Activated T-helper 2 cell treated with anti-CD3 and anti-CD28 coated beads, Interferon-gamma antibody, Interleukin-2, Interleukin-4, amounts not matched to agents 10 μg/mL and 5 μg/mL and 100 μg/mL, durations not matched to agents 14 hours and 24 hours and 36 hours (primary cell): ENCODE measurements at regions not wholly inside any gene's neighbourhood (a gene's known extent, or its start where the extent isn't known, plus 50 kb on each side); places are given as distances from the start of the nearest gene placed in this dataset.
"Not testable (repeated sequence)": the region's sequence is repeated elsewhere in the genome, so short reads cannot be mapped to it uniquely, and the experiment has no call there.

Experiments used
- DNase-seq: peaks from one replicate; pipeline ENCODE4 v3.0.0; 2021; ENCODE audit warnings: low spot score
- H3K27ac Mint-ChIP-seq: one replicate; pipeline ENCODE4 v1.8.0; 2021; ENCODE audit warnings: mixed read lengths
- H3K27me3 Mint-ChIP-seq: one replicate; pipeline ENCODE4 v1.8.0; 2021; ENCODE audit warnings: low read depth, mixed read lengths
- H3K36me3 Mint-ChIP-seq: one replicate; pipeline ENCODE4 v1.8.0; 2021; ENCODE audit warnings: low read depth, mixed read lengths
- H3K4me1 Mint-ChIP-seq: one replicate; pipeline ENCODE4 v1.8.0; 2021; ENCODE audit warnings: low read depth, mixed read lengths
- H3K4me3 Mint-ChIP-seq: one replicate; pipeline ENCODE4 v1.8.0; 2021; ENCODE audit warnings: low read depth, mild to moderate bottlenecking, moderate library complexity, mixed read lengths
- H3K9me3 Mint-ChIP-seq: one replicate; pipeline ENCODE4 v1.8.0; 2021; ENCODE audit warnings: mixed read lengths
- intact Hi-C: fragments of 100-400 bp; cut with micrococcal nuclease; formaldehyde crosslinking; loops from one replicate; pipeline ENCODE4 v1.15.1; 2023

GRCh38 chr2:63700271-63700670, 111.5 kb downstream of the MDH1 start:
- no peaks in the 10 kb centered on the region for H3K9me3 Mint-ChIP-seq
- no peaks in the 10 kb centered on the region for H3K4me1 Mint-ChIP-seq
- H3K27me3 Mint-ChIP-seq, result peaks cover 10% of the 10 kb centered on the region
- intact Hi-C loops, result no loop called here
- no peaks in the 10 kb centered on the region for H3K36me3 Mint-ChIP-seq
- H3K27ac Mint-ChIP-seq, result no peak overlapping the region
- no peak for DNase-seq
- no peak overlapping the region for H3K4me3 Mint-ChIP-seq

DNA sequence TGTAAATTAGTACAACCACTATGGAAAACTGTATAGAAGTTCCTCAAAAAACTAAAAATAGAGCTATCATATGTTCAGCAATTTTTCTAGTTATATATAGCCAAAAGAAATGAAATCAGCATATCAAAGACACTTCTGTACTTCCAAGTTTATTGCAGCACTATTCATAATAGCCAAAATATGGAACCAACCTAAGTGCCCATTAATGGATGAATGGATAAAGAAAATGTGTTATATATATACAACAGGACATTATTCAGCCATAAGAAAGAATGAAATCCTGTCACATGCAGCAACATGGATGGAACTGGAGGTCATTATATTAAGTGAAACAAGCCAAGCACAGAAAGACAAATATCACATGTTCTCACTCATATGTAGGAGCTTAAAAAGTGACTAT, 112.6 kb downstream of the MDH1 start:
- Mint-ChIP-seq H3K36me3 (no peaks in the 10 kb centered on the region), H3K27ac (no peak overlapping the region), H3K4me3 (no peak overlapping the region)

DNA sequence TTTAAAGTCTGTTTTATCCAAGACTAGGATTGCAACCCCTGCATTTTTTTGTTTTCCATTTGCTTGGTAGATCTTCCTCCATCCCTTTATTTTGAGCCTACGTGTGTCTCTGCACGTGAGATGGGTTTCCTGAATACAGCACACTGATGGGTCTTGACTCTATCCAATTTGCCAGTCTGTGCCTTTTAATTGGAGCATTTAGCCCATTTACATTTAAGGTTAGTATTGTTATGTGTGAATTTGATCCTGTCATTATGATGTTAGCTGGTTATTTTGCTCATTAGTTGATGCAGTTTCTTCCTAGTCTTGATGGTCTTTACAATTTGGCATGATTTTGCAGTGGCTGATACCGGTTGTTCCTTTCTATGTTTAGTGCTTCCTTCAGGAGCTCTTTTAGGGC, 117.3 kb downstream of the MDH1 start:
- H3K9me3 Mint-ChIP-seq, H3K4me1 Mint-ChIP-seq, DNase-seq, H3K27ac Mint-ChIP-seq, intact Hi-C loops, H3K36me3 Mint-ChIP-seq, H3K4me3 Mint-ChIP-seq, H3K27me3 Mint-ChIP-seq: not testable (repeated sequence)

More for the DNA sequence above, 112.6 kb downstream of the MDH1 start:
- H3K27me3 Mint-ChIP-seq, result peaks cover 11% of the 10 kb centered on the region
- intact Hi-C loops, result no loop called here
- DNase-seq, result no peak
- no peaks in the 10 kb centered on the region for H3K9me3 Mint-ChIP-seq
- H3K4me1 Mint-ChIP-seq, result no peaks in the 10 kb centered on the region

- H3K4me1 Mint-ChIP-seq, result no peaks in the 10 kb centered on the region
Observed at GRCh38 chr2:63710732-63711131, 122.0 kb downstream of the MDH1 start.

GRCh38 chr2:63712748-63713147, 124.0 kb downstream of the MDH1 start:
- H3K4me3 Mint-ChIP-seq, result no peak overlapping the region
- H3K27ac Mint-ChIP-seq, result no peak overlapping the region
- H3K9me3 Mint-ChIP-seq, result no peaks in the 10 kb centered on the region
- H3K36me3 Mint-ChIP-seq, result no peaks in the 10 kb centered on the region
- no peaks in the 10 kb centered on the region for H3K4me1 Mint-ChIP-seq
- intact Hi-C loops, result no loop called here
- peaks cover 9% of the 10 kb centered on the region for H3K27me3 Mint-ChIP-seq
- no peak for DNase-seq

More at GRCh38 chr2:63710732-63711131, 122.0 kb downstream of the MDH1 start:
- Mint-ChIP-seq H3K36me3 (no peaks in the 10 kb centered on the region), H3K27ac (no peak overlapping the region), H3K27me3 (peaks cover 5% of the 10 kb centered on the region), H3K9me3 (no peaks in the 10 kb centered on the region), H3K4me3 (no peak overlapping the region)
- intact Hi-C loops, result no loop called here
- no peak for DNase-seq

DNA sequence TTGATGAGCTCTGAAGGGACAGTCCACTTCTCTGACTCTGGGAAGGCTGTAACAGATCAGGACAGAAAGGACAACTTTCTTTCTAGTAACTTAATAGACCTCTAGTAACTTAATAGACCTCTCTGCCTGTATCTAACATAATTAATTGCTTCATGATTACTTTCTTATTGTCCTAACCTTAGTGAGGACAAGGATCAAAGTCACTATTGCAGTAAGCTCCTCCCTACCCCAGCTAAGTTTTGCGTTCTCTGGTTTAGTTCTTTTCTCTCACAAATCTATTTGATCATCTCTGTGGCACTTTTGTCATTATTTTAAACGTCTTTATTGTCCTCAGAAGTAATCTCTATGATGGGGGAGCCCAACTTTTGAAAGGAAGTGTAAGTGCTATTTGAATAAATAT, 125.5 kb upstream of the UGP2 start:
- H3K4me1 Mint-ChIP-seq, result no peaks in the 10 kb centered on the region
- H3K27ac Mint-ChIP-seq, result no peak overlapping the region
- H3K9me3 Mint-ChIP-seq, result no peaks in the 10 kb centered on the region
- H3K27me3 Mint-ChIP-seq, result peaks cover 12% of the 10 kb centered on the region
- no peak for DNase-seq
- intact Hi-C loops, result no loop called here
- H3K36me3 Mint-ChIP-seq, result no peaks in the 10 kb centered on the region
- no peak overlapping the region for H3K4me3 Mint-ChIP-seq

DNA sequence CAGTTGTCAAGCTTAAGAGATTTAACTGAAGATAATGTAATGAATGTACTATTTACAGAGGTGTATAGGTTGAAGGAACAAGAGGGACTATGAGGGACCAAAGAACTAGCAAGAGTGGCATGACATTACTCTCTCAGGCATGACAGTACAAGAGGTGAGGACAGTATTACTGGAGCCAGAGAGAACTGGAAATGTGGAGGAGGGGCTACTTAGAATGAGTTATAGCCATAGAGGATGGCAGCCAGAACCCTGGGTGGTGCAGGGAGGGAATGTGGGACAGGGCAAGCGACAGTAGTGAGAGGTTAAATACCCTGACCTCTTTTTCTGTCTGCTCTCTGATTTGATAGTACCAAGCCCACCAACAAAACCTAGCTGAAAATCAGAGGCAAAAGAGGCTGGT, 122.6 kb upstream of the UGP2 start:
- no peaks in the 10 kb centered on the region for H3K4me1 Mint-ChIP-seq
- intact Hi-C loops, result no loop called here
- no peaks in the 10 kb centered on the region for H3K36me3 Mint-ChIP-seq
- H3K27ac Mint-ChIP-seq, result no peak overlapping the region
- peaks cover 4% of the 10 kb centered on the region for H3K9me3 Mint-ChIP-seq
- peaks cover 8% of the 10 kb centered on the region for H3K27me3 Mint-ChIP-seq
- DNase-seq, result no peak
- H3K4me3 Mint-ChIP-seq, result no peak overlapping the region

DNA sequence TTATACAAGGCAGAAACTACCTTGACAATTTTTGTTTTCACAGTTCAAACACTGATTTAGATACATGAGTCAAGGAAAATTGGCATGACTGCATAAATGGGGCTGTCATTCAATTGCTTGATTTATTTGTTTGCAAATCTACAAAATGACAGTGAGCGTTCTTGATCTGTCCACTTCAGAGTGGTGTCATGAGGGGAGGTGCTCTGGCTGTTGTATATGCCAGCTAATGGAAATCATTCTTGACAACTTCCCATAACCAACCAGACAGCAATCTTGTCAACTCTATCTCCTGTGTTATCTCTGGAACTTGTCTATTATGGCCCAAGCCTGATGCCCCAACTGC, 120.6 kb upstream of the UGP2 start:
- Mint-ChIP-seq H3K27ac (no peak overlapping the region), H3K4me1 (no peaks in the 10 kb centered on the region), H3K27me3 (peaks cover 8% of the 10 kb centered on the region), H3K36me3 (no peaks in the 10 kb centered on the region), H3K4me3 (no peak overlapping the region), H3K9me3 (peaks cover 4% of the 10 kb centered on the region)
- intact Hi-C loops, result no loop called here
- no peak for DNase-seq

DNA sequence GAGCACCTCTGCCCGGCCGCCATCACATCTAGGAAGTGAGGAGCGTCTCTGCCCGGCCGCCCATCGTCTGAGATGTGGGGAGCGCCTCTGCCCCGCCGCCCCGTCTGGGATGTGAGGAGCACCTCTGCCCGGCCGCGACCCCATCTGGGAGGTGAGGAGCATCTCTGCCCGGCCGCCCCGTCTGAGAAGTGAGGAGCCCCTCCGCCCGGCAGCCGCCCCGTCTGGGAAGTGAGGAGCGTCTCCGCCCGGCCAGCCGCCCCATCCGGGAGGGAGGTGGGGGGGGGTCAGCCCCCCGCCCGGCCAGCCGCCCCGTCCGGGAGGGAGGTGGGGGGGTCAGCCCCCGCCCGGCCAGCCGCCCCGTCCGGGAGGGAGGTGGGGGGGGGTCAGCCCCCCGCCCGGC, 119.4 kb upstream of the UGP2 start:
- H3K9me3 Mint-ChIP-seq, intact Hi-C loops, H3K27ac Mint-ChIP-seq, H3K36me3 Mint-ChIP-seq, H3K4me1 Mint-ChIP-seq, DNase-seq, H3K4me3 Mint-ChIP-seq: not testable (repeated sequence)
- peaks cover 11% of the 10 kb centered on the region for H3K27me3 Mint-ChIP-seq

- Mint-ChIP-seq H3K4me3 (no peak overlapping the region), H3K9me3 (peaks cover 4% of the 10 kb centered on the region), H3K4me1 (no peaks in the 10 kb centered on the region), H3K36me3 (no peaks in the 10 kb centered on the region), H3K27me3 (peaks cover 10% of the 10 kb centered on the region), H3K27ac (no peak overlapping the region)
- no peak for DNase-seq
- intact Hi-C loops, result no loop called here
Observed at GRCh38 chr2:63723709-63724108, 118.0 kb upstream of the UGP2 start.

GRCh38 chr2:63725212-63725611, 116.5 kb upstream of the UGP2 start:
- H3K9me3 Mint-ChIP-seq, H3K27ac Mint-ChIP-seq, H3K4me1 Mint-ChIP-seq, H3K36me3 Mint-ChIP-seq, H3K4me3 Mint-ChIP-seq, DNase-seq, intact Hi-C loops: not testable (repeated sequence)
- H3K27me3 Mint-ChIP-seq, result peaks cover 15% of the 10 kb centered on the region

- intact Hi-C loops, result no loop called here
- H3K27me3 Mint-ChIP-seq, result peaks cover 22% of the 10 kb centered on the region
- H3K9me3 Mint-ChIP-seq, result no peaks in the 10 kb centered on the region
- H3K27ac Mint-ChIP-seq, result no peak overlapping the region
- no peak for DNase-seq
- no peaks in the 10 kb centered on the region for H3K36me3 Mint-ChIP-seq
- H3K4me3 Mint-ChIP-seq, result no peak overlapping the region
- no peaks in the 10 kb centered on the region for H3K4me1 Mint-ChIP-seq
Observed at GRCh38 chr2:63729362-63729761, 112.3 kb upstream of the UGP2 start.

DNA sequence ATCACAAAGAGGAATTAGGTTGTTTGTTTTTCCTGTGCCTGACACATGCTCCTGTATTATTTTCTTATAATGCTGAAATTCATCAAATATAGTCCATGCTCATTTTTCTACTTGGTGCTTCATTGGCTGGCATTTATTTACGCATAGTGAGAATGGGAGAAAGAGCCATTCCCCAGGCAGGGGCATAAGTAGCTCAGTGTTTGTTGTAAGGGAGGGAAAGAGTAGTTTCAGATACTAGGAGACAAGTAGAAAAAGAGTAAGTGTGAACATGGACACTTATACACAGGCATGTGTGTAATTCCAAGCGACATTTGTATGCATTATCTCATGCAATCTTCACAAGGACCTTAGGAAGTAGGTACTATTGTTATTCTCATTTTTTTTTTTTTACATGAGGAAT, 111.9 kb upstream of the UGP2 start:
- no peaks in the 10 kb centered on the region for H3K9me3 Mint-ChIP-seq
- H3K27ac Mint-ChIP-seq, result no peak overlapping the region
- no peak for DNase-seq
- intact Hi-C loops, result no loop called here
- H3K4me3 Mint-ChIP-seq, result no peak overlapping the region
- no peaks in the 10 kb centered on the region for H3K4me1 Mint-ChIP-seq
- H3K36me3 Mint-ChIP-seq, result no peaks in the 10 kb centered on the region
- peaks cover 21% of the 10 kb centered on the region for H3K27me3 Mint-ChIP-seq

GRCh38 chr2:63734510-63734909, 107.2 kb upstream of the UGP2 start:
- H3K27ac Mint-ChIP-seq, result no peak overlapping the region
- no peaks in the 10 kb centered on the region for H3K9me3 Mint-ChIP-seq
- DNase-seq, result no peak
- H3K4me3 Mint-ChIP-seq, result no peak overlapping the region
- no peaks in the 10 kb centered on the region for H3K36me3 Mint-ChIP-seq
- intact Hi-C loops, result no loop called here
- no peaks in the 10 kb centered on the region for H3K4me1 Mint-ChIP-seq
- H3K27me3 Mint-ChIP-seq, result peaks cover 13% of the 10 kb centered on the region
